HG02870 (cell line): ENCODE measurements at regions not wholly inside any gene's neighbourhood (a gene's known extent, or its start where the extent isn't known, plus 50 kb on each side); places are given as distances from the start of the nearest gene placed in this dataset.
A peak's percentile ranks its signal among the peaks of the same experiment; 100 is the strongest.

Experiments used
- ATAC-seq: cut with Tn5 transposase; IDR thresholded peaks from one replicate; pipeline ENCODE4 v1.9.1; 2021; ENCODE audit warnings: mild to moderate bottlenecking, moderate library complexity; ENCODE audit not compliant: unreplicated experiment

DNA sequence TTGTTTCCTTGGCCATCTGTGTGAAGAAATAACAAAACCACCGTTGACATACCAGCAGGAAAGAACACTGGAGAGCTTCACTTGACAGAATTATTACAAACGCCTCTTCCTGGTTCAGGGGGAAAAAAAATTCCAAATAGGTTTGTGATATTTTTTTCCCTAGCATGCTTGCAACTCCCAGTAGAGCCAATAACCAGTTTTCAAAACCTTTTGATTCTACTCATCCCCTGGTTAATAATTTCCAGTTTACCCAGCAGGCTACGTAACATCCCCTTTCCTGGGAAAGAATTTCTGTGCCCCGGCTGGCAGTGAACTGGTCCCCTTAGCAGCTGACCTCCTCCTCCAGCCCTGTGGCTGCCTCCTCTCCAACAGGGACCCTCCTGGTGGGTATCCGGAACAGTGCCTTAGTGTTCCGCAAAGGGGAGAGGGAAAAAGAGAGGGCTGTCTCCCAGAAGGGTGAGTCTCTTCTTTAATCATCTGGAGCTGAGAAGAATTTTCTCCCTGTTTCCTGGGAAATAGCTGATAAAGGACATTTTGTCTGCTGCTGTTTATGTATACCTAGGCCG is 72.8 kb upstream of the BOD1 start:
- no peak for ATAC-seq

DNA sequence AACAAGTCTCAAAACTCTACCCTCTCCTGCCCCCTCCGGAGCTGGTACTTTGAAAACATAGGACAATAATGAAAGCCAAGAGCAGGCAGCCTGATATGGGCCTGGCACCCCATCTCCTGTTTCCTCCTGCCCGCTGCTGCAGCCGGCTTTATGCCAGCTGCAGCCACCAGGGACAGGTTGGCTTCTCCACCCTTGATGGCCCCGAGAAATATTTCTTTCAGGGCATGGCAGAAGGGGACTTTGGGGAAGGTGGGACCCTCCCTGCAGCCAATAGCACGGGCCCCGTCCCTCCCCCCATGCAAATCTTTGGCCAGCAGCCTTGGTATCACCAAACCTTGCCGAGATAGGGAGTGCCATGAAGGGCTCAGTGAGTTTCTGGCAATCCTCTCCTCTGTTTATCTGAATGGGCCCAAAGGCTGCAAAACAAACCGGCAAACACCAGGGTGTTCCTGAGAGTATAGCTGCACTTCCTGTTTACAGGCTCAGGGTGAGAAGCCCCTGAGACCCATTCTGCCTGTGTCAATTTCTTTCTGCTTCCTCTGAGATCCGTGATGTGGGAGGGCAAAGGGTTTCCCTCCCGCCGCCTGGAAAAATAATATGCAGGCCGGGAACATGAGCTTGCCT is 73.4 kb upstream of the BOD1 start:
- no peak for ATAC-seq

DNA sequence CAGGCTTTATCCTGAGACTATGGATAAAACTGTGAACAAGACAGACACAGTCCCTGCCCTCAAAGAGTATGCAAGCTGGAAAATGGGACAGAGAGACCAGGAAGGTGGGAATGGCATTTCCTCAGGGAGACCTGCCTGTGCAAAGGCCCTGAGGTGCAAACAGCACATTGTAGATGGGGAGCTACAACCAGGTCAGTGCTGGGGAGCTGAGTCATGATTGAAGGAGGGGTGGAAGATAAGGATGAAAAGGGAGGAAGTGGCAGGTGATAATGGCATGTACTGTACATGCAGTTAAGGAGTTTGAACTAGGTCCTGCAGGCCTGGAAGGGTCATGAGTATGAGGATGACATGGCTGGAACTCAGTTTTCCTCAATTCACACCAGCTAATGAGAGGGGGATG is 75.5 kb upstream of the BOD1 start:
- no peak for ATAC-seq

DNA sequence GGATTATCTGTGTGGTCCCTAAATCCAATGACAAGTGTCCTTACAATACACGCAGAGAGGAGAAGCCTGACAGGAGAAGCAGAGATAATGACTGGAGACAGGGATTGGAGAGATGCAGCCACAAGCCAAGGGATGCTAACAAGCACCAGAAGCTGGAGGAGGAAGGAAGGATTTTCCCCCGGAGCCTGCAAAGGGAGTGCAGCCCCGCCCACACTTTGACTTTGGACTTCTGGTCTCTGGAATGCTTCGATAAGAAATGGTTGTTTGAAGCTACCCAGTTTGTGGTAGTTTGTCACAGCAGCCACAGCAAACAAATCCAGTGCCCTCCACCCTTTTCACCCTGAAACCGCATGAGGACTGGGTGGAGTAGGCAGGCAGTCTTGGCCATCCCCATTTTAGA is 77.2 kb upstream of the BOD1 start:
- ATAC-seq, result no peak

DNA sequence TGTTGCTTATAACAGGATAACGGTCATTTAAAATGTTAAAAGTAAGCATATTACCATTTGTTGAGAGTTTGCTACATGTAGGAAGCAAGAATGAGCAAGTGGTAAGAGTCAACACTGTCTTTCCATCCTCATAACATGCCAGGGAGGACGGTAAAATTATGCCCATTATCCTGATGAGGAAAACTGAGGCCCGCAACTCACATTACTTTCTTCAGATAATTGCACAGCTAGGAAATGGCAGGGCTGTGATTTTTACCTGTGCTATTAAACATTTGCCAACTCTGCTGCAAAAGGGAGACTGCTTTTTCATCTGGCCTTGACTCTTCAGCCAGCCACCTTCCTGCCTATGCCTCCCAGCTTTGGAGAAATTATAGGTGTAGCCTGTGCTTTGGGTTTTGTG is 79.8 kb upstream of the BOD1 start:
- ATAC-seq, result no peak

DNA sequence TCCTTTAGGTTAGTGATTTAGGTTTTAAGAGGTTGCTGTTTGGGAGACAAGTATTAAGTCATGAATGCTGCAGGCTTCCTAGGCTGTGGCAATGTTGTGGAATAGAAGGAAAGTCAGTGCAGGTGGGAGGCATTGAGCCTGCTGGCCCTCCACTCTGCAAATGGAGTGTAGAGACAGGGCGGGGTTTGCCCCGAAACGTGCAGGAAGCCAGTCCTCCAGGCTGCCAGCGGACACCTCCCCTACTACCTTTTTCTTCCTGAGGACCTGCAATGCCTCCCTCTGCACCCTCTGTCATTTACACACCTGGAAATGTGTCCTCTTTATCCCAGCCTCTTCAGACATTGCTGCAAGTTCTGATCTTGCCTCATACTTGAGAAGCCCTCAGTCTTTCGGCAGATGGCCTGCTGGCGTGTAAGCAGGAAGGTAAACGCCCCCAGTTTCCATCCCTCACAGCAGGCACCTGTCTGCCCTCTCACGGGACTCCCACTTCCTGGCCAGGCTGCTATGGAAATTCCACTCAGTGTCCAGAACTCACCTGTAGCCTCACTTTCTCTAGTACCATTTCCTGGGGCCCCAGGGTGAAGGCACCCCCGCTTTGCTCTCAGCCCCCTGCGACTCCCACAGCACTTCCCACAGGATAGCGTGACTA is 81.6 kb upstream of the BOD1 start:
- ATAC-seq, result peak; percentile 47

DNA sequence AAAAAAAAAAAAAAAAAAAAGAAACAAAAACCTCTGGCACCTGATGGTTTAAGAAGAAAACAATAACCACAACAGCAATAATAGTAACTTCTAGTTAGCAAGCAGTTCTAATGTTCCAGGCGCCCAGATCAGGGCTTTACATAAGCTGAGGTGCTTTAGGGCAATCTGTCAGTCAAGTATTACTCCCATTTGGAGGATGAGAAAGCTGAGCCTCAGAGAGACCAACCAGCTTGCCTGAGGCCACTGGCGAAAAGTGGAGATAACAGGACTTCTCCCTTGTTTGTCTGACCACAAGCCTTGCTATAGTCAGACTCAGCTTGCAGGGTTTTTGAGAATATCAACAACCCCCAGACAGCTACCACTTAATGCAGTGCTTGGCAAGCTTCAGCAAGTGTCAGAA is 83.5 kb upstream of the BOD1 start:
- no peak for ATAC-seq

DNA sequence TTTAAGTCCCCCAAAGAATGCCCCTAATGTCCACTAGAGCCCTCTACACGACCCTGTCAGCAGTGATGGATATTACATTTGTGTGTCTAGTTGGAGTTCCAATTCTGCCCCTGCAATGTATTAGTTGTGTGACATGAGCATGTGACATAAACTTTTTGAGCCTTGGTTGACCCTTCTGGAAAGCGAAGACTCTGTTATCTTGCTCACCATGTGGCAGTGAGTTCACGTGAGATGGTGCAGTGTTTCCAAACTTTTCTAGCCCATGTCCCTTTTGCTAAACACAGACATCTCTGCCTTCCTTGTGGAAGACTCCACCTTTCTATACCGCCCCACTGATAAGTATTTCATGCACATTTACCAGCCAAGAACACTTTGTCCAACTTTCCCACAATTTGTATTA is 87.0 kb upstream of the BOD1 start:
- ATAC-seq, result no peak

DNA sequence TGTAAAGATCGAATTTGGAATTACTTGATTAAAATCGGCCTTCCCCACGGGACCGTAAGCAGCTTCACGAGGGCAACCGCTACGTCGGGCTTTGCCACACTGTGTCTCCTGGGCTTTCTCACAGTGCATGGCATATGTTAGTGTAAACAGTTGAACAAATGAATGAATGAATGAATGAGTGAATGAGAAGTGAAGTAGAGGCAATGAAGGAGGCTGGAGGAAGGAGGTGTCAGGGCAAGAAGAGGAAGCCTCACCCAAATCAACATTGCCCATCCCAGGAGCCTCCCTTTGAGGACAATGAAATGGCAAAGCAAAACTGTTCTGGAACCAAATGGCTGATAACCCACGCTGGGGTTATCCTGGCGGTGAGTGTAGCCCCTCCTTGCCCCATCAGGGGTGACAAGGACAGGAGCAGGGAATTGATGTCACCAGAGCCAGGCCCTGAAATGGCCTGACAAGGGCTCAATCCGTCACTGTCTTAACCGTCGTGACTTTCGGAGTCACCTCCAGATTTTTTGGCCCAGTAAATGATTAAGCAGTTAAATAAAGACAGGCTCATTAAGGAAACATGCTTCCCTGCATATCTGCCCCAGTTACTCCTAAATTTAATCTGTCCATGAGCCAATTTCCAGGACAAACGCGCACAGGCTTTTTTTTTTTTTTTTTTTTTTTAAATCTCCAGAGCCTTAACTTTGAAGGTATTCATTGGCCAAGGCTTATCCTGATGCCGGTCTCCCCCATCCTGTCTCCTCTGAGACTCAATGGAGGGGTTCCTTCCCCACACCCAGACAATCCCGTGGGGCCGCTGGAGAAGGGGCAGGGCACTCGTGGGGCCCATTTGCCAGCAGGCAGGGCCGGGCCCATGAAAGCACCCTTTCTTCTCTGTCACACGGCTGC is 88.4 kb upstream of the BOD1 start:
- no peak for ATAC-seq

DNA sequence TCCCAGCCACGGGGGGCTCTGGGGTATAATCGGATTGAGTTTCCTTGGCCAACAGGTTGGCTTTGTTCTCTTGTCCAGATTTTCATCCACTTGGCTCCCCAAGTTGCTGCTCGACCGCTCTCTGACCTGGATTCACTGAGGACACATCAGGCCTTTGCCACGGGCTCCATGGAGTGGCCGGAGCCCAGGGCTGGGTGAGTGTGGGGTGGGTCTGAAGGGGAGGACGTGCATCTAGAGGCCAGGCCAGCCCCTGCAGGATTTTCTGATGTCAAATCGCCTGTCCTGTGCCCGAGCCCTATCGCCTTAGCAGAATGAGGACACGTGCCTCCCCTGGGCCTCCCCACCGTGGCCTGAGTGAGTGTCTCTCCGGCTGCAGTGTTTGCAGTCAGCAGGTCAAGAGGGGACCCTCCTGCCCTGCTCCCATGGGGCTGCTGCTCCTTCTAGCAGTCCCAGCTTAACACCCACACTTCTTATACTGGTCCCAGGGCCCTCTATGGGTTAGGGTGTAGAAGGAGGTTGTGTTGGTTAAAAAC is 89.1 kb upstream of the BOD1 start:
- ATAC-seq, result no peak

DNA sequence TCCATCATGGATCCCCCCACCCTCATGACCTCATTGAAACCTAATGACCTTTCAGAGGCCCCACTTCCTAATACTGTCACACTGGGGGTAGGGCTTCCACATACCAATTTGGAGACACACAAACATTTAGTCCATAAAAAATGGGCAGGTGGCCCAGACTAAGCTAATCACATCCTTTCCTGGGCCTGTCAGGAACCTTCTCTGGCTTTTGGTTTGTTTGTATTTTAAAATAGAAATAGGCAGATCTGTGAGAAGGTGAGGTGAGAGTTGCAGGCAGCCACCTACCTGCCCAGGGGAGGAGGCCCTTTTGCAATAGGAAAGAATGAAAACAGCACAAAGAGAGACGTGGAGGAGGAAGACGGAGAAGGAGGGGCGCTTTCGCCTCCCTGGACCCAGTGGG is 90.2 kb upstream of the BOD1 start:
- no peak for ATAC-seq

DNA sequence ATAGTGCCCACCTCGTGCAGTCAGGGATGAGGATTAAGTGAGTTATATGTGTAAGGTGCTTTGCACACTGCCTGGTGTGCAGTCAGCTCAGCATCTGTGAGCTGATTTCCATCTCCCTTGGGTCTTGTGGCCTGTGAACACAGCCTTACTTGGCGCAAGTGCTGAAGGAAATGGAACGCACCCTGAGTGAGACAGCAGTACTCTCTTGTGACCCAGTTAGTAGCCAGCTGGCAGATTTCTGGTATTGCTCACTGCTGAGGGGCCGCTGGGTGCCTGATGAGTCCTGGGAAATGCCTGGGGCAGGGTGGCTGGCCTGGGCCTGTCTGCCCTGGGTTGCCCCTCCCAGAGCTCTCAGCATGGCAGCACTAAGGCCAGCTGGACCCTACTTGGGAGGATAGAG is 90.9 kb upstream of the BOD1 start:
- ATAC-seq, result no peak

DNA sequence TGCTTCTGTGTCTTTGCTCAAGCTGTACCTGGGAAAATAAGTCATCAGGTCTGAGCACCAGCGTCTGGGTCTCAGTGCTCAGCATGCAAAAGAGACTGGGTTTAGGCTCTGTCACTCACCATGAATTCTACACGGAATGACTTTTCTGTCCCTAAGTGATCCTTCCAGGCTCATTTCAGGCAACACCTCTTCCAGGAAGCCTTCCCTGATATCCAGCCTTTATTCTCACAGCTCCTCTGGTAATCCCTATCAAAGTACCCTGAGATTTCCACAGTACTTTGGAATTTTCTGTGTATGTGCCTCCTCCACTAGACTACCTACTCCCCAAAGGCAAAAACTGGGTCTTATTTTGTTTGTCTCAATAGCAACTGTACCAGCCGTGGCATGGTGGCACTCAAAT is 92.7 kb upstream of the BOD1 start:
- no peak for ATAC-seq

DNA sequence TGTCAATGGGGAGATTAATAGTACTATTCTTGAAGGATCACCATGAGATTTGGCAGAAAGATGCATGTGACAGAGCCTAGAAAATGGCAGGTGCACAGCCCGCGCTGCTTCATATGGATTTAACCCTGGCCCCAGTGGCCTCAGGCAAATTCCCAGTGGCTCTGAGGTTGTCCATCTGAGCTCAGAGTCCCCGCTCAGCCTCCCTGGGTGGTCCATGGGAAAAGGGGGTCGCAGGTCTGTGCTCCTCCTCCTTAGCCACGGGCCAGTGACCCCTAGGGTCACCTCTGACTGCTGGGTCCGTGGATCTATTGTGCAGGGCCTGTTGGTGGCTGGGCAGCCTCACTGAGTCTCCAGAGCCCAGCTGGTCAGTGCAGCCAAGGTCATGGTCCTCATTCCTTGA is 93.3 kb upstream of the BOD1 start:
- no peak for ATAC-seq

DNA sequence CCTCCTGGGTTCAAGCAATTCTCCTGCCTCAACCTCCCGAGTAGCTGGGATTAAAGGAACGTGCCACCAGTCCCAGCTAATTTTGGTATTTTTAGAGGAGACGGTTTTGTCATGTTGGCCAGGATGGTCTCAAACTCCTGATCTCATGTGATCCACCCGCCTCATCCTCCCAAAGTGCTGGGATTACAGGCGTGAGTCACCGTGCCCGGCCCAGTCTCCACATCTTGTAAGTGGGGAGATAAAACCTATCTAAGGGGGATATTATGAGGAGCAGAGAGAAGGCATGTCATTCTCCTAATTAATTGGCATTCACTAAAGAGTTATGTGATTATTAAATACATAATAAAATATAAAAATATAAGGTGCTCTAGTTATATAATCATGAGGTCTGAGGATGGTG is 94.1 kb upstream of the BOD1 start:
- ATAC-seq, result no peak

DNA sequence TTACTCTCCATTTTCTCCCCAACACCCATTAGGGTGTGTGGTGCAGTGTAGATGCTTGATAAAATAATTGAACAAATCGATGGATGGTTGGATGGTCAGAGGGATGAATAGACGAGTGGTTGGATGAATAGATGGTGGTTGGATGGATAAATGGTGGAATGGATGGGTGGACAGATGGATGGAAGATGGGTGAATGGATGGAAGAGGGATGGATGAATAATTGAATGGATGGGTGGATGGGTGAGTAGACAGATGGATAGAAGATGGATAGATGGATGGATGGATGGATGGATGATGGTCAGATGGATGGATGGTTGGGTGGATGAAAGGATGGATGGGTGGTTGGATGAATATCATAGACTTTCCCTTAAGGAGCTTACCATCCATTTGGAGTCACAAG is 95.0 kb upstream of the BOD1 start:
- no peak for ATAC-seq

DNA sequence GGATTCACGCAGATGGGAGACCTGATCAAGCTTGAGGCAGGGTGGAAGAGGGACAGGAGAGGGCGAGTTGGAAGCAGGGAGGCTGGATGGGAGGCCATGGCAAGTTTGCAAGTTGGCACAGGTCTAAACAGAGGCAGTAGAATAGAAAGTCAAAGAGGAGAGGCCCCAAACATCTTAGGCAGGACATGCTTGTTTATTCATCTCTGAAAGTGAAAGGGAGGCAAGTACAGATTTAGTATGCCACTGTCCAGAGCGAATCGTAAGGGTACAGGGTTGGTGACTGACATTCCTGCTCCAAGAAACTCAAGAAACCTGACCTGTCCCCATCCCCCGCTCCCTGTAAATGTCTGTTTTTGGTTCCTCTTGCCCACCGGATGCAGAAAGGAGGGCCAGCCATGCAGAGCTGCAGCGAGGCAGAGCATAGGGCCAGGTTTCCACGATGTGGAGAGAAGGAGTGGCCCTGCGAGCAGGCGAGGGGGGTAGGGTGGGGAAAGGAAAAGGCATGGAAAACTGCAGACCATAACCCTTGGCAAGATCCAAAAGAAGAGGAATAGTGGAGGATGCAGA is 96.2 kb upstream of the BOD1 start:
- no peak for ATAC-seq

DNA sequence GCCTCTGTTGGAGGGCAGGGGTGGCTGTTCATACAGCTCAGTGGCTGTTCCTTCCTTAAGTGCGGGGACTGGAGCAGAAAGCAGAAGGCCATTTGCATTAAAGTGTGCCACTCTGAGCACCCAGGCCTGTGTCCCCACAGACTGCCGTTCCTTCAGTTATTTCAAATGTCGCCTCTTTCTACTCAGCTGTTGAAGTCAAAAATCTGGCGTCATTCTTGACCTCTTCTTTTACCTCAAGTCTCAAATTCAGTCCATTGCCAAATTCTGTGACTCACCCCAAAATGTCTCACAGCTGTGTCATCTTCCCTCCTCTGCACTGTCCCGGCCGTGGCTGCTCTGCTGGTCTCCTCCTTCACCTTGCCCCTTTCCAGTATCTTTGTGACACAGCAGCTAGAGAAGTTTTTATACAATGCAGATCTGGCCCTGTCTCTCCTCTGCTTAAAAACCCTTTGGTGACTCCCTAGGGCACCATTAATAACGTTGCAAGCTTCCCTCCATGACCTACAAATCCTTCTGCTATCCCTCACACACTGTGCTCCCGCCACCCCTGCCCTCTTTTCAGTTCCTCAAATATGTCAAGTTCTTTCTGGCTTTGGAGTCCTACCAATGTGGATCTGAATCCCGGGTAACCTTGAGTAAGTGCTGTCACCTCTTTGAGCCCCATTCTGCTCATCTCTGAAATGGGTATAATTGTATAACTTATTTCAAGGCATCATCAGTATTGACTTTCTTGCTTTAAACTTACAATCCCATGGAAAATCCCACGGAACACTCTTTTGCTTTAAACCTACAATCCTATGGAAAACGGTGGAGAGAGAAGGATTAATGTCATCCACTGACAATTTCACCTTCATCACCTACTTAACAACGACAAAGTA is 98.3 kb upstream of the BOD1 start:
- ATAC-seq, result no peak

DNA sequence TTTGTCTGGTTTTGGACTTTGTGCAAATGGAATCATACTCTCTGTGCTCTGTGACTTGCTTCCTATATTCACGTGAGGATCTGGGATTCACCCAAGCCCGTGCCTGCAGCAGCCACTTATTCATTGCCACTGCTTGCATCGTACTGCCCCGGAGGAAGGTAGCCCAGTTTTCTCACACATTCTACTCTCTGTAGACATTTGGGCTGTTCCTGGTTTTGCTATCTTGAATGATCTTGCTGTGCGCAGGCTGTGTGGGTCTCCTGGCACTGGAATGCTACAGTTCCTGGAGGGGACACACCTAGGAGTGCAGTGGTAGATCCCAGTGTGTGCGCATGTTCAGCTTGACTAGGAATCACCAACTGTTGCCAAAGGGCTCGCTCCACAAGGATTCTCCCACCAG is 99.2 kb upstream of the BOD1 start:
- ATAC-seq, result no peak

DNA sequence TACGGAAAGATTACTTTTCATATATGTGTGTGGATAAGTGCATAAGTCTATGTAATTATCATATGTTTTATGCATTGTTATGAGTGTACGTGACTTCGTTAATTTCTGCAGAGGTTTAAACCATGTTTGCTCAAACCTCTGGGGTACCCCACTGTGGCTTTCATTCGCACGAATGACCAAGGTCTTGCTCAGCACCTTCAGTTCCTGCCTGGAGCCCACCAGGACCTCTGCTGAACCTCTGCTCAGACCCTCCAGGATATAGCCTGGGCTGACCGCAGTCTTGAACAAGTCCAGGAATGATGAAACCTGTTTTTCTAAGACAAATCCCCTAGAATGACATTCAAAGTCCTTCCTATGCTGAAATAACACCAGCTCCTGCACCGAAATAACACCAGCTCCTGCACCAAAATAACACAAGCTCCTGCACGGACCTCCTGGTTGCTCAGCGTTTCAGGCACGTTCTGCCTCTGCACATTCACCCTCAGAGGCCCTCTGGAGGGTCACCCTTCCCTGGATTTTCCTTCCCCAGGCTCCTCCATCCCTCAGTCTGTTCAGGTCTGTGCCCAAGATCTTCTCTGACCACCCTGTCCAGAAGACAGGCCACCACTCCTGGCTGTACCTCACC is 99.7 kb upstream of the BOD1 start:
- ATAC-seq, result no peak
